Choroid plexus epithelial cell (primary cell): ENCODE measurements at regions not wholly inside any gene's neighbourhood (a gene's known extent, or its start where the extent isn't known, plus 50 kb on each side); places are given as distances from the start of the nearest gene placed in this dataset.
A peak's percentile ranks its signal among the peaks of the same experiment; 100 is the strongest.
"Not testable (repeated sequence)": the region's sequence is repeated elsewhere in the genome, so short reads cannot be mapped to it uniquely, and the experiment has no call there.

Experiments
- DNase-seq: peaks from one replicate; pipeline ENCODE4 v3.0.0-alpha.2; 2010; ENCODE audit warnings: low read depth
- H3K4me3 ChIP-seq: 2 replicates; pipeline ENCODE4 v1.5.1; 2011; ENCODE audit warnings: low read depth, mild to moderate bottlenecking, control low read depth, low read length, moderate library complexity
- CTCF ChIP-seq: conservative IDR thresholded peaks from 2 replicates; pipeline ENCODE4 v1.5.1; 2011; ENCODE audit warnings: low read depth, mild to moderate bottlenecking, control low read depth, inconsistent platforms, low read length, moderate library complexity

GRCh38 chr6:168815229-168815628, 374.2 kb downstream of the SMOC2 start:
- no peak for DNase-seq
- H3K4me3 ChIP-seq: no peak overlapping the region
- TF ChIP-seq CTCF: peak; percentile 6

- TF ChIP-seq CTCF: no peak
- H3K4me3 ChIP-seq: no peak overlapping the region
- no peak for DNase-seq
Measured at GRCh38 chr6:168808232-168808631, 367.2 kb downstream of the SMOC2 start.

- no peak for TF ChIP-seq CTCF
- no peak overlapping the region for H3K4me3 ChIP-seq
- DNase-seq: no peak
Measured at GRCh38 chr6:168804331-168804730, 363.3 kb downstream of the SMOC2 start.

GRCh38 chr6:168803874-168804273, 362.9 kb downstream of the SMOC2 start:
- no peak for DNase-seq
- TF ChIP-seq CTCF: no peak
- no peak overlapping the region for H3K4me3 ChIP-seq

GRCh38 chr6:168799067-168799466, 358.1 kb downstream of the SMOC2 start:
- no peak overlapping the region for H3K4me3 ChIP-seq
- no peak for DNase-seq
- no peak for TF ChIP-seq CTCF

GRCh38 chr6:168796106-168796505, 355.1 kb downstream of the SMOC2 start:
- H3K4me3 ChIP-seq: no peak overlapping the region
- TF ChIP-seq CTCF: no peak
- DNase-seq: no peak

- DNase-seq, H3K4me3 ChIP-seq: not testable (repeated sequence)
Measured at GRCh38 chr6:168795611-168796010, 354.6 kb downstream of the SMOC2 start.

GRCh38 chr6:168794491-168794890, 353.5 kb downstream of the SMOC2 start:
- TF ChIP-seq CTCF: no peak
- DNase-seq: no peak
- no peak overlapping the region for H3K4me3 ChIP-seq
